Small intestine (tissue), 7 donors: ENCODE measurements at regions not wholly inside any gene's neighbourhood (a gene's known extent, or its start where the extent isn't known, plus 50 kb on each side); places are given as distances from the start of the nearest gene placed in this dataset.
A peak's percentile ranks its signal among the peaks of the same experiment; 100 is the strongest.

Source experiments
- DNase-seq, 2 donors: peaks; one replicate each; pipeline versions ENCODE4 v3.0.0 to v3.0.0-alpha.2; 2013
- FAIRE-seq: peaks from 2 replicates; lab custom pipeline; 2012; peaks lifted over from hg19 to GRCh38; lab: Jason Lieb, UNC
- H3K27ac ChIP-seq, 3 donors: one replicate each; pipeline ENCODE4 v1.5.1; 2013; ENCODE audit warnings: low read length in 2 of 3, mild to moderate bottlenecking in 2 of 3, control low read depth in 1 of 3, inconsistent platforms in 1 of 3, low read depth in 1 of 3, moderate library complexity in 1 of 3
- H3K27me3 ChIP-seq, 3 donors: one replicate each; pipeline ENCODE4 v1.6.1; 2013; ENCODE audit warnings: low read length in 3 of 3, inconsistent platforms in 1 of 3; ENCODE audit not compliant: control insufficient read depth in 3 of 3, insufficient read depth in 3 of 3
- H3K36me3 ChIP-seq, 3 donors: one replicate each; pipeline ENCODE4 v1.6.1; 2013; ENCODE audit warnings: low read length in 3 of 3, inconsistent platforms in 1 of 3, low read depth in 1 of 3, mild to moderate bottlenecking in 1 of 3, moderate library complexity in 1 of 3; ENCODE audit not compliant: control insufficient read depth in 3 of 3, insufficient read depth in 2 of 3
- H3K4me1 ChIP-seq, 3 donors: one replicate each; pipeline ENCODE4 v1.6.1; 2013; ENCODE audit warnings: low read length in 2 of 3, inconsistent platforms in 1 of 3, low read depth in 1 of 3, mild to moderate bottlenecking in 1 of 3, moderate library complexity in 1 of 3; ENCODE audit not compliant: control insufficient read depth in 3 of 3, insufficient read depth in 2 of 3
- H3K4me3 ChIP-seq, 3 donors: one replicate each; pipeline ENCODE4 v1.5.1; 2013; ENCODE audit warnings: low read length in 3 of 3, control low read depth in 1 of 3, inconsistent platforms in 1 of 3, low read depth in 1 of 3, mild to moderate bottlenecking in 1 of 3, moderate library complexity in 1 of 3
- H3K9me3 ChIP-seq, 2 donors: one replicate each; pipeline ENCODE4 v1.6.1; 2013; ENCODE audit warnings: low read depth in 1 of 2, low read length in 1 of 2; ENCODE audit not compliant: control insufficient read depth in 2 of 2, insufficient read depth in 1 of 2
- WGBS, 3 donors: extraction: QIAGEN DNeasy Blood & Tissue Kit; methylation state at CpG; one replicate each; pipeline ENCODE4 v1.1.7; 2013; 5-methylcytosine and 5-hydroxymethylcytosine counted together
- donor health status: healthy with polysubstance abuse.
- donor health status: control.
- donor health status: control.
- donor health status: Bipolar disorder and iron deficiency.
- donor health status: healthy.

GRCh38 chr20:50321797-50322480, 131.3 kb downstream of the CEBPB start:
- no peak overlapping the region for H3K4me3 ChIP-seq
- DNase-seq (no peak), FAIRE-seq (no peak)
- no peaks in the 10 kb centered on the region for H3K27me3 ChIP-seq
- H3K36me3 ChIP-seq = peaks cover 0 to 2% (median 0%) of the 10 kb centered on the region in 3 donors
- peak overlapping the region in 1 of 3 donors; percentile 33 for H3K27ac ChIP-seq
- peaks cover 0 to 19% (median 0%) of the 10 kb centered on the region in 3 donors for H3K4me1 ChIP-seq
- H3K9me3 ChIP-seq = peaks cover 0 to 3% of the 10 kb centered on the region in 2 donors
- 69 to 82% (median 80%) methylated on average over 9 of the region's 9 CpGs for WGBS, 3 donors

GRCh38 chr20:50322703-50323131, 132.1 kb downstream of the CEBPB start:
- DNase-seq (no peak), FAIRE-seq (no peak)
- H3K4me1 ChIP-seq = peaks cover 0 to 19% (median 0%) of the 10 kb centered on the region in 3 donors
- H3K9me3 ChIP-seq = peaks cover 0 to 3% of the 10 kb centered on the region in 2 donors
- no peak overlapping the region for H3K4me3 ChIP-seq
- H3K27me3 ChIP-seq = no peaks in the 10 kb centered on the region
- peaks cover 0 to 2% (median 0%) of the 10 kb centered on the region in 3 donors for H3K36me3 ChIP-seq
- H3K27ac ChIP-seq = no peak overlapping the region
- WGBS, 3 donors = 92 to 95% (median 93%) methylated on average over 5 of the region's 5 CpGs

DNA sequence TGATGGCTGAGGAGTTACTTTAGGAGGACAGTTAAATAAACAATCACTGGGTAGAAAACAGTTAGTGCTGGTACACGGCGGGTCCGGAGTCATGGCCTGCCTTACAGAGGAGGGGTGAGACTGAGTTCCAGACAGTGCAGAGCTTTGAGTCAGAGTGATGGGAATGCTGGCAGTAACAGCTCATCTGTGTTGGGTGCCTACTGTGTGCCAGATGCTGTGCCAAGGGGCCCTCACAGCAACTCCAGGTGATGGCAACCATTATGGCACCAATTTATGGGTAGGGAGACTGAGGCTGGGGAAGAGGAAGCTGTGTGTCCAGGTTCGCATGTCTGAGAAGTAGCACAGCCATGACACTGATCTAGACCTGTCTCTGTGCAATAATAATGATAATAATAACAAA, 132.6 kb downstream of the CEBPB start:
- H3K27me3 ChIP-seq = no peaks in the 10 kb centered on the region

DNA sequence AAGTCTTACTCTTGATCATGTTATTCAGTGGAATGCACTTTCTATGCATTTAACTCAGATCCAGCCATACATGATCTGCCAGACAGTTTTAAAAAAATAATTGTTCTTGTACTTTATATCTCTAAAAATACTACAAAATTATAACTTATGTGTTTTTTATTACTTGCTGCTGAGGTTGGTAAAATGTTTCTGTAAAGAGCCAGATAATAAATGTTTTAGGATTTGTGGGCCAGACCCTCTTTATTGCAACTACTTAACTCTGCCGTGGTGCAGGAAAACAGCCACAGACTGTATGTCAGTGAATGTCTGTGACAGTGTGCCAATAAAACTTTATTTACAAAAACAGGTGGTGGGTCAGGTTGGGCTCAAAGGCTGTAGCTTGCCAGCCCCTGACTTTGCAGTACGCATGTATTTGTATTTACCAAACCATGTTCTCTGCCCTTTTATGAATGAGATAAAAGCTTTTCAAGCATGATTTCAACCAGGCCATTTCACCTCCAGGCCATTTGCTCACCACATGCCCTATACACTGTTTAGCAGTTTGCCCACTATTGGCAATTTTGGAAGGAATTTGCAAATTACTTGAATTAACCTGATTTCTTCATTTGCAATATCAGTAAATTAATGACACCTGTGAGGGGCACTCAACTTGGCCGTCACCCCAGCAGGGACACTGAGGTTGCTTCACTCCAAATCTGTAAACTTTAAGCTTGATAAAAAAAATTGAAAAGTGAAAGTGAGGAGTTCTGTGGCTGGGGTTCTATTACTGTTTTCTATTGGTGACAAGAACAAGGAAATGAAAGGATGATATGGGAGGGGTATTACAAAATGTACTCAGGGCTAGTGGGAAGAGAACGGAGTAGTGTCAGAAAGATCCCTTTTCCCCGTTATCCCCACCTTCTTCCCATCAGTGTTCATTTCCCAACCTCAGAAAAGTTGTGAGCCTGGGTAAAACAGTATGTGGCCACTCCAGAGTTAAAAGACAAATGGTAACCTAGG, 133.4 kb downstream of the CEBPB start:
- H3K36me3 ChIP-seq = peaks cover 0 to 2% (median 0%) of the 10 kb centered on the region in 3 donors
- no peak overlapping the region for H3K27ac ChIP-seq
- H3K4me1 ChIP-seq = peaks cover 0 to 16% (median 0%) of the 10 kb centered on the region in 3 donors
- no peaks in the 10 kb centered on the region for H3K27me3 ChIP-seq
- H3K9me3 ChIP-seq = peaks cover 0 to 3% of the 10 kb centered on the region in 2 donors
- DNase-seq (no peak), FAIRE-seq (no peak)
- 76 to 82% (median 77%) methylated on average over 5 of the region's 5 CpGs for WGBS, 3 donors
- no peak overlapping the region for H3K4me3 ChIP-seq

More for the DNA sequence above, 132.6 kb downstream of the CEBPB start:
- 88 to 95% (median 89%) methylated on average over 4 of the region's 4 CpGs for WGBS, 3 donors
- H3K27ac ChIP-seq = no peak overlapping the region
- peaks cover 0 to 2% (median 0%) of the 10 kb centered on the region in 3 donors for H3K36me3 ChIP-seq
- no peak for DNase-seq
- H3K9me3 ChIP-seq = peaks cover 0 to 3% of the 10 kb centered on the region in 2 donors
- no peak overlapping the region for H3K4me3 ChIP-seq
- peaks cover 0 to 19% (median 0%) of the 10 kb centered on the region in 3 donors for H3K4me1 ChIP-seq
- FAIRE-seq = no peak

DNA sequence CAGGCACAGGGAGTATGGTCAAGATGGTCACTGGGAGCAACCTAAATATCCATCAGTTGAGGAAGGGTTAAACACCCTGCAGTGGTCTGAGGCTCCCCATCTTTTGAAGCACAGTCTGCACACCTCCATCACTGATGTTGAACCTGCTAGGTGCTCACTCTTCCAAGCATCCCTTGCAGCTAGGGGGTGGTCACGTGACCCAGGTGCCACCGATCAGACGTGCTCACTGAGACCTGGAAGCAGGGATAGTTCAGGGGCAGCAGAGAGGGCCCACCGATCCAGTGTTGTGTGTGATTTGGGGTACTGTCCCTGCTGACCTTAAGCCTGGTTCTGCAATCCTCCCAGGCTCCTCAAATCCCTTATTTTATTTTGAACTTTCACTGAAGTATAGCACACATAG, 134.6 kb downstream of the CEBPB start:
- DNase-seq (no peak), FAIRE-seq (no peak)
- H3K4me3 ChIP-seq = no peak overlapping the region
- no peak overlapping the region for H3K27ac ChIP-seq
- no peaks in the 10 kb centered on the region for H3K27me3 ChIP-seq
- WGBS, 3 donors = 89 to 98% (median 92%) methylated on average over 4 of the region's 4 CpGs
- H3K9me3 ChIP-seq = peaks cover 0 to 3% of the 10 kb centered on the region in 2 donors
- H3K36me3 ChIP-seq = peaks cover 0 to 2% (median 0%) of the 10 kb centered on the region in 3 donors
- H3K4me1 ChIP-seq = peaks cover 0 to 21% (median 0%) of the 10 kb centered on the region in 3 donors

DNA sequence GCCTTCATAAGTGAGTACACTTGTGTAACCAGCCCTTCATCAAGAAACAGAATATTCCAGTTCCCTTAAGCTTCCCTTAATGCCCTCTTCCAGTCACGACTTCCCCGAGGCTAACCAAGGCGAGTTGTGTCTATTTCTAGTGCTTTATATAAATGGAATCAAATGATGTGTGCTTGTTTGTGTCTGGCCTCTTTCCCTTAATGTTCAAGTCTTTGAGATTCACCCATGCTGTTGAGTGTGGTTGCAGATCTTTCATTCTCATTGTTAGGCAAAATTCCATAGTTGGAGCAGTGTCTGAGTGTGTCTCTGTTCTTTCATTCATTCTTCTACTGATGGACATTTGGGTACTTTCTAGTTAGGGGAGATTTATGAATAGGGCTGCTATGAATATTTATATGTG, 135.0 kb downstream of the CEBPB start:
- H3K27ac ChIP-seq = no peak overlapping the region
- no peaks in the 10 kb centered on the region for H3K27me3 ChIP-seq
- FAIRE-seq (no peak), DNase-seq (no peak)
- peaks cover 0 to 2% (median 0%) of the 10 kb centered on the region in 3 donors for H3K36me3 ChIP-seq
- peaks cover 0 to 20% (median 0%) of the 10 kb centered on the region in 3 donors for H3K4me1 ChIP-seq
- peaks cover 0 to 3% of the 10 kb centered on the region in 2 donors for H3K9me3 ChIP-seq
- H3K4me3 ChIP-seq = no peak overlapping the region
- 76 to 90% (median 77%) methylated on average over 3 of the region's 3 CpGs for WGBS, 3 donors

DNA sequence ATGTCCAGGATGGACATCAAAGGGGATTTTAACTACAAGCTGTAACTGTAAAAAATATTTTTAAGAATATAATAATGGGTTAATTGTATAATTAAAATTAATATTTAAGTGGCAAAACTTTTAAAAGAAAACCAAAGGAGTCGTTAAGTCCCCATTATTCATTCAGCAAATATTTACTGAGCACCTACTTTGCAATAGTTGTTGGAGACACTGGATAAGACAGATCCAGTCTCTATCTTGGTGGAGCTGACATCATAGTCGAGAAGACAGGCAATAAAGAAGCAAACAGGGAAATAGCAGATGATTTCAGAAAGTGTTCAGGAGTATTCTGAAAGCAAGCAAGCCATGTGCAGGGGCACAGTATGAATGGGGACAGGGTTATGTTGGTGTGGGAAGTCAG, 137.0 kb downstream of the CEBPB start:
- peaks cover 0 to 3% of the 10 kb centered on the region in 2 donors for H3K9me3 ChIP-seq
- H3K4me1 ChIP-seq = peaks cover 0 to 9% (median 0%) of the 10 kb centered on the region in 3 donors
- peaks cover 0 to 2% (median 0%) of the 10 kb centered on the region in 3 donors for H3K36me3 ChIP-seq
- H3K27me3 ChIP-seq = no peaks in the 10 kb centered on the region
- no peak overlapping the region for H3K27ac ChIP-seq
- FAIRE-seq = no peak
- no peak for DNase-seq
- no peak overlapping the region for H3K4me3 ChIP-seq
- 29 to 51% (median 30%) methylated on average over 2 of the region's 2 CpGs for WGBS, 3 donors
